Skeletal muscle cell (primary cell): ENCODE measurements at regions not wholly inside any gene's neighbourhood (a gene's known extent, or its start where the extent isn't known, plus 50 kb on each side); places are given as distances from the start of the nearest gene placed in this dataset.

ENCODE experiments used
- DNase-seq: peaks from one replicate; pipeline ENCODE4 v3.0.0-alpha.2; 2010; ENCODE audit warnings: low read depth
- H3K4me3 ChIP-seq: 2 replicates; pipeline ENCODE4 v1.5.1; 2011; ENCODE audit warnings: low read depth, mild to moderate bottlenecking, control low read depth, low read length, moderate library complexity

DNA sequence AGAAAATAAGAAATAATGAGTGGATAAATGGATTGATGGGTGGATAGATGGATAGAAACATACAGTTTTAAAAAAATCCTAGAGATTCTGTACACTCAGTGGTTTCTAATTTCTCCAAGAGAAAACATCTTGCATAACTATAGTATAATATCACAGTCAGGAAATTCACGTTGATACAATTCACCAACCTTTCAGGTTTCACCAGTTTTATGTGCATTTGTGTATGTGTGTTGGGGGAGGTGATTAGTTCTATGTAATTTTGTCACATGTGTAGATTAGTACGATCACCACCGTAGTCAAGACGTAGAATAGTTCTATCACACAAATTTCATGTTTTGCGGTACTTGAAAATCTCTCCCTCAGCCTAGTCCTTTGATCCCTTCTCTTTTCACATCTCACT is 288.2 kb upstream of the LRATD1 start:
- no peak overlapping the region for H3K4me3 ChIP-seq
- no peak for DNase-seq

DNA sequence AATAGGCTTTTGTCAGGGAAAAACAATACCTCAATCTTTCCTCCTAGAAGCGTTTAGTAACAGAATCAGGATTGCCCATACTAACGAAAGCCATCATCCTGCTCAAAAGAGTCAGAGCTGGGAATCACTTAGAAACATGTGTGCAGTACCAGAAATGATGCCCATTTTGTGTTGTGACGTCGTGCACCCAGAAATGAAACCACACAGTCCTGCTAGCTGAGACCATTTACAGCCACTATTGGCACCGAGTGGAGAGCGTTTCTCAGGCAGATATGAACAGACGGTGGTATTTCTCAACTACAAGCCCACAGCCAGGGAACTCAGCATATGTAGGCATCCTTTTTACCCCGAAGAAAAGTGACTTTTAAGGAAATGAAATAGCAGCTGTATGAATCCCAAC is 284.3 kb upstream of the LRATD1 start:
- DNase-seq, result no peak
- no peak overlapping the region for H3K4me3 ChIP-seq

DNA sequence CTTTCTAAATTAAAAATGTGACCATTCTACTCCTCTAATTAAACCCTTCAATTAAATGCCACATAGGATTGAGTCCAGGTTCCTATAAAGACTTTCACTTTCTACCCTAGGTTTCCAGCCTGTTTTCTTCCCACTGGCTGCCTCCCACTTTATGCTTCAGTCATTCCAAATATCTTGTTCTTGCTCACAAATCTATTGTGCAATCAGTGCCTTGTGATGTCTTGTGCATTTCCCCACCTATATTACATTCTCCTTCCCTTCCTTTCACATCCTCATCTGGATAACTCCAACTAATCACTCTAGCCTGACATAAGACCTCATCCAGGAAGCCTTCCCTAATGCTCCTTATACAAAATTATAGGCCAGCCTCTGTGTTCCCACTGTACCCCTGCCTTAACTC is 281.7 kb upstream of the LRATD1 start:
- DNase-seq, result peak; percentile 45
- H3K4me3 ChIP-seq, result no peak overlapping the region

DNA sequence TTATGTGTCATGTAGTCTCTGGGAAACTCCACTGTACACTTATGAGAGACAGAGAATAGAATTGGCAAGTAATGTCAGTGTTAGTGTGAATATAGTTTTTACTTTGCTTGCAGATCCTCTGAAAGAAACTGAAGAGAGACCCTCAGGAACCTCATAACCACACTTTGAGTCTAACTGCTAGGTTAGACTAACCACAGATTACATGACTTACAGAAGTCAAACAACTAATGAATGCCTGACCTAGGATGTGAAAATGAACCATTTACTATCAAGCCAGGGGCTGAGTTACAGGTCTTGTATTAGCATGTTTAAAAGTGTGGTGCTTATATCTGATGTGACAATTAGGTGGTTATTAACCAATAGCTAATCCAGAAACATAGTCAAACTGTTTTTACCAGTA is 280.4 kb upstream of the LRATD1 start:
- DNase-seq, result no peak
- H3K4me3 ChIP-seq, result no peak overlapping the region

DNA sequence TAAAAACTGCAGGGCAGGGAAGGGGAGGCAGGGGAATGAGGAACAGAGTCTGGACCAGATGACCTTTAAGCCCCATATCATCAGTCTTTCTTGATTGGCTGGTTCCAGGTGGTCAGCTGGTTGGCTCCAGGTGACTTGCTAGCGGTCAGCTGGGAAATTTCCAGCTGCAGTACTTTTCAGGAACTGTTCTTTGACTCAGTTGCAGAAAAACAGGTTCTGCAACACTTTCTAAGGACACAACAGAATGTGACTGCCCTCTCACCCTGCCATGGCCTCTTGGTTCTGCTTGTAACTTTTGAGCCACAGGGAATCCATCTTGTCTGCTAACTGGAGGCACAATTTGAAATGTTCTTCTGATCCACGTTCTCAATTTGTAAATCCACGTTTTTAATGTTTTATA is 278.3 kb upstream of the LRATD1 start:
- no peak for DNase-seq
- H3K4me3 ChIP-seq, result no peak overlapping the region

- DNase-seq, result no peak
- no peak overlapping the region for H3K4me3 ChIP-seq
Observed at GRCh38 chr2:14355102-14355501, 277.4 kb upstream of the LRATD1 start.

DNA sequence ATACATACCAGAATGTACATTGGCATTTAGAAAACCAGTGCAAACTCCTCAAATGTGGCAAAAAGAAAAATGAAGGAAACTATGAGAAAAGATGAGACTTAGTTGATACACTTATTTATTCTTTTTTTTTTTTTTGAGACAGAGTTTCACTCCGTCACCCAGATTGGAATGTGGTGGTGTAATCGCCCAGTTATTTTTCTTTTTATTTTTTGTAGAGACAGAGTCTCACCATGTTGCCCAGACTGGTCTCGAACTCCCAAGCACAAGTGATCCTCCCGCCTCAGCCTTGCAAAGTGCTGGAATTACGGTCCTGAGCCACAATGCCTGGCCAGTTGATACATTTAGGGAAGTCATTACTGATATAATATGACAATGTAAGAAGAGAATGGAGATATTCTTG is 274.2 kb upstream of the LRATD1 start:
- no peak overlapping the region for H3K4me3 ChIP-seq
- DNase-seq, result no peak

DNA sequence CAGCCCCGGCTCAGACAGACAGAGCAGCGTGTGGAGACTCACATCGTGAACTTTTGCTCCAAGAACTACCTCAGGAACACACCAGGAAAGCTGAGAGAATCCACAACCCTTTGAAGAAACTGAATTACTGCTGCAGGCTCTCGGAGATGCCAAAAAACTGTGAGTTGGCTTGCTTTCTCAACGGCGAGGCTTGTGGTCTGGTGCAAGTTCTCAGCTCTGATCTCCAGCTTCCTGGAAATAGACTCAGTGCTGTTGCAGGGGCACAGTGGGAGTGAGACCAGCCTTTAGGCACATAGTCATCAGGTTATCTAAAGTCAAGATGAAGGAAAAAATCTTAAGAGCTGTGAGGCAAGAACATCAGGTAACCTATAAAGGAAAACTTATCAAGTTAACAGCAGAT is 273.7 kb upstream of the LRATD1 start:
- no peak overlapping the region for H3K4me3 ChIP-seq
- no peak for DNase-seq

DNA sequence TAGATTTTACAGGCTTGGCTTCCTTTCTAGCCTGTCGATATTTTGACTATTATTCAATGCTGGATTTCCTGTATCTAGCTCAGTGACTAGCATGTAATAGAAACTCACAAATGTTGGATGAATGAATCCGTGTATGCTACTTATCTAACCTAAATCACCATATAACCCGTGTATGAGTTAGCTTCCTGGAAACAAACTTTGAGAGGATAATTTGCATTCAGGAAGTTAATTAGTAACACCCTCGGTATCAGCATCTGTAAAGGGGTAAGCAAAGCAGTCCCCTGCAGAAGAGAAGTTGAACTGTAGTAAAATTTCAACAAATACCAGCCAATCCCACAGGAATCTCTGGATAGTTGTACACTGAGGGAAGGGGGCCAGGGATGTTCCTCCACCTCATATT is 269.4 kb upstream of the LRATD1 start:
- H3K4me3 ChIP-seq, result no peak overlapping the region
- DNase-seq, result no peak

DNA sequence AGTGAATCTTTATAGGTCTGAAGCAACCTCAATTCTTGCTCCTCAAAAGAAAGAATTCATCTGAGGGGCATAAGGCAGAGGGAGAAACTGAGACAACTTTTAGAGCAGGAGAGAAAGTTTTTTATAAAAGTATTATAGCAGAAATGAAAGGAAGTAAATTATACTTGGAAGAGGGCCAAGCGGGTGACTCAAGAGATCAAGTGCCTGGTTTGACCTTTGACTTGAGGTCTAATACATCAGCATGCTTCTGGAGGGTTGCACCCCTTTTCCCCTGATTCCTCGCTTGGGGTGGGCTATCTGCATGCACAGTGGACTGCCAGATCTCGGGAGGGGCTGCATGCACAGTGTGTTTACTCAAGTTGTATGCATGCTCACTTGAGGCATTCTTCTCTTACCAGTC is 268.5 kb upstream of the LRATD1 start:
- DNase-seq, result no peak

GRCh38 chr2:14364471-14364870 is 268.0 kb upstream of the LRATD1 start:
- H3K4me3 ChIP-seq, result no peak overlapping the region
- DNase-seq, result no peak

More for the DNA sequence above, 268.5 kb upstream of the LRATD1 start:
- no peak overlapping the region for H3K4me3 ChIP-seq

DNA sequence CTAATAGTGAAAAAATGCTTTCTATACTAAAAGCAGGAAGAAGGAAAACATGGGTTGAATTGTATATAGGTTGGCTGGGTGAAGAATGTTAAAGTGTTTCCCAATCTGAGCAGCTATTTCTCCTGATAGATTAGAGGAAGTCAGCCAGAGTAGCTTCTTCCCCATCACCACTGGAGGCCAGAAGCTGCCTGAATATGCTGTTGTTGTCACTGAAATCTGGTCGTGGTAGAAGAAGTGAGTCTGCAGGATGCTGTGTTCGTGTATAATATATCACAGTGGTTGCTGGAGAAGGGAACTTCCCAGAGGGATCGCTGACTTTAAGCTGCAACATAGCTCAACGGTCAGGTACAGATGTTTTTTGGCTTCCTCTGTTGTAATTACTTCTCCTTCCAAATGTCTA is 247.5 kb upstream of the LRATD1 start:
- no peak overlapping the region for H3K4me3 ChIP-seq
- DNase-seq, result peak; percentile 30

DNA sequence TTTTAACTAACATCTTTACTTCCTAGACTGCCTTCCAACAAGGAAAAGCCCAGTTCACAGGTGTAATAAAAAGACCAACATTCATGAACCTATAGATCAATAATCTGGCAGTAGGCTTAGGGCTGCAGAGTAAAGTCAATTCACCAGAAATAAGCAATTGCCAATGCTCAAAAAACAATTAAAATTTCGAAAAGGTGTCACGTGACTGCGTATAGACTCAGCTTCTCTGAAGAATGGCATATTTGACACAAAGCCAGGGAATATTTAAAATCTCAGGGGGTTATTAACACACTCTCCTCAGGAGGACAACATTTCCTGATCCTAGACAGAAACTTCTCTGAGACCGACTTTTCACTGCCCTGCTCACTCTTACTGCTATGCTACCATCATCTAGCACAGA is 245.2 kb upstream of the LRATD1 start:
- no peak for DNase-seq

GRCh38 chr2:14388724-14389123 is 243.8 kb upstream of the LRATD1 start:
- H3K4me3 ChIP-seq, result no peak overlapping the region
- no peak for DNase-seq

More for the DNA sequence above, 245.2 kb upstream of the LRATD1 start:
- H3K4me3 ChIP-seq, result no peak overlapping the region

DNA sequence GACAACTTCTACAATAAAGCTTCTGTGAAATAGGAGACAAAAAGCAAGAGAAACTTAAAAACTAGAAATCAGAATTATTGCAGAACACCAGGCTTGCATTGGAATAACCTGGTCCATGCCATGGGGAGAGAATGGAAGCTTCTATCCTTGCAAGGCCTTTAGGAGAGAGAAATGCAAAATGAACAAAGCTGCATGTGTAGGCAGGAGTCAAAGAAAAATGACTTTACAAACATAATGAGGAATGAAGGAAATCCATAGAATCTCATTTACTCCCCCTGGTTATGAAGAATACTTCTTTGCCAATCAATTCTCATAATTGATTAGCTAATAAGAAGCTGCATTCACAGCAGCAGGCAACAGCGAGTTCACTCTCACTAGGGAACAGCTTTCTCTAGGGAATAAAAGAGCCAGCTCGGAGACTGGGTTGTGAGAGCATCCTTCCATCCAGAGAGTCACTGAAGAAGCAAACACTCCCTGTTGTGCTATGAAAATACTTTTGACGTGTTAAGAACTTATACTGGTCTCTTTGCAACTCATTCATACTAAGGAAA is 235.9 kb upstream of the LRATD1 start:
- no peak overlapping the region for H3K4me3 ChIP-seq
- no peak for DNase-seq

DNA sequence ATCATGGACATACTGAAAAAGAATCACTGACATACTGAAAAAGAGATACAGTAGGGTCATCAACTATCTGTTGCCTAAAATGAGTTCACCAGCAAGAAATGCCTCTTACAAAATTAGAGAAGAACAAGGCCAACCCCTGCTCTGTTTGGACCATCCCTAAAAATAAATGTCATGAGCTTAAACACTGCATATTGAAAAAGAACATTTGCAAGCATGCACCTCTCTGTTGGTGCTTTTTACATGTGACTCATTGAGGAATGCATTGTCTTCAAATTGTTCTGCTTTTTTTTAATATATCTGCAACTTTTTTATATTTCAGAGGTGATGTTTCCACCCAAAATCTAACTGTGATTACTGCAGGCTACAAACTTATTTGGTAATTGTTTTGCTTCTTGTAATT is 233.9 kb upstream of the LRATD1 start:
- no peak for DNase-seq
- no peak overlapping the region for H3K4me3 ChIP-seq

DNA sequence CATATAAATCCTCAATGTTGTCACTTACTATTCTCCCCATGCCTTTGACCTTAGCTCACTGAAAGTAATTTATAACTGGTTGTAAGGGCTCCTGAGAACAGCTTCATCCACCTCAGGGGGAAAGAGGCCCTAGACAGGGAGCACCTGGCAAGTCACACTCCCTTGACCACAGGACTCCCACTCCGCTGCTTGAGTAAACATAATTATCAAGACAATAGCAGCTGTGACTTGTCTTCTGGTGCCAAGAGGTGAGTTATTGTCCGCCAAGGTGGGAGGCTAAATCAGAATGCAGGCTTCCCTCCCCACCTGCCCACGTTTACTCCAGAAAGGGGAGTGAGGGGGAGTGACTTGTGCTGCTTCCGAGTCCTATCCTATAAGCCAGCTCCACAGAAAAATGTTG is 230.6 kb upstream of the LRATD1 start:
- DNase-seq, result no peak
- no peak overlapping the region for H3K4me3 ChIP-seq

DNA sequence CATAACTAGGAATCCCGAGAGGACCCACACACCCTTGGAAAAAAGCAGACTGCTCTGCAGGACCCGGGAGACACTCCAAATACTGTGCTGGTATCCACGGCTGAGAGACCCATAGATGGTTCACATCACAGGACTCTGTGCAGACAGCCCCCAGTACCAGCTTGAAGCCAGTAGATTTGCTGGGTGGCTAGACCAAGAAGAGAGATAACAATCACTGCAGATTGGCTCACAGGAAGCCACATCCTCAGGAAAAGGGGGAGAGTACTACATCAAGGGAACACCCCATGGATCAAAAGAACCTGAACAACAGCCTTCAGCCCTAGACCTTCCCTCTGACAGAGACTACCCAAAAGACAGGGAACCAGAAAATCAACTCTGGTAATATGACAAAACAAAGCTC is 223.8 kb upstream of the LRATD1 start:
- DNase-seq, result no peak
- H3K4me3 ChIP-seq, result no peak overlapping the region

- H3K4me3 ChIP-seq, result no peak overlapping the region
- DNase-seq, result no peak
Observed at GRCh38 chr2:14417551-14417950, 215.0 kb upstream of the LRATD1 start.

DNA sequence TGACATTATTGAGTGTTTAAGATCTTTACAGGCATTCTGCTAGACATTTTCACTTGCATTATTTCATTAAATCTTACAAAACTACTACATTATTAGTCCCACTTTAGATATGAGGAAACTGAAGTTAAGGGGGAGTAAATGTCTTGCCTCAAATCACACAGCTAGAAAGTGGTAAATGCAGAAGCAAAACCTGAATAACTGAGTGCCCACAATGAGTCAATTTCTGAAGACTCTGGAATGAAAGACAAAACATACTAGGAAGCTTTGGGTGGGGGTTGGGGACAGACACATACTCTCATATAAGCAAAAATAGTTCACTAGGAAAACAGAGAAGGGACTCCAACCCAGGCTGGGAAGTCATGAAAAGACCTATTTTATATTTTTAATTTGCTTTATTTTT is 214.4 kb upstream of the LRATD1 start:
- DNase-seq, result no peak
- no peak overlapping the region for H3K4me3 ChIP-seq

DNA sequence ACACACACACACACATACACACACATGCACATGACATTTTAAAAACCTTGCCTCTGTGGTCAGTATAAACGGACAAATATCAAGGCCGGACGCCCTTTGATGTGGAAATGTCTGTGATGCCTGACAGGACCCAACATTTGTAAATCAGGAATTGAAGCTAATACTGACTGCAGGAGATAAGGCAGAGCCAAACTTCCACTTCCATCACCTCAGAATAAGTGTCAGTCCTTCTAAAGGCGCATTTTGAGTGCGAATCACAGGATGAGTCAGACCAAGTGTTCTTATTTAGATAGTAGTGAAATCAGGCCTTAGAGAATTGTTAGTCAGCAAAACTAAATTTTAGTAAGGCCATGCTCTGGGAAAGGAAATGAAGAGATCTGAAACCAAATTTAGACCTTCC is 211.7 kb upstream of the LRATD1 start:
- DNase-seq, result peak; percentile 70
- no peak overlapping the region for H3K4me3 ChIP-seq

DNA sequence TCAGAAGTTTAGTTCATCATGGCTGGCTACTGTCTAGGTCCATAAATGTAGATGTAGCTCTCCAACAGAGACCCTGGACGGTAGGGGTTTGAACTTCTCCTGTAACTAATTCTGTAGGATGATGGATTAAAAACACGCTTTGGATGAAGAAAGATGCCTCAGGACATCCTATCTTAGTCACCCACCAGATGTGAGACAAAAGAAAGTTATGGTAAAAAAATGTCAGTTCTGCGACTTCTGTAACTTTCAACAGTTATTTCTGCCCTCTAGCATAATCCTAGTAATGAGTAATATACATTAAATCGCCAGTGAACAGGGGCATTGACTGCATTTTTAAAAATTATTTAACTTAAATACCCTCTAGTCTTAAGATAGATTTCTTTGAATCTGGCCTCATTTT is 210.1 kb upstream of the LRATD1 start:
- no peak overlapping the region for H3K4me3 ChIP-seq
- no peak for DNase-seq
